HUES64 (cell line): ENCODE measurements at regions not wholly inside any gene's neighbourhood (a gene's known extent, or its start where the extent isn't known, plus 50 kb on each side); places are given as distances from the start of the nearest gene placed in this dataset.

Experiments used
- H3K27ac ChIP-seq: 2 replicates; pipeline ENCODE4 v1.7.0; 2013; ENCODE audit warnings: low read depth, low read length, inconsistent platforms
- H3K27me3 ChIP-seq: 2 replicates; pipeline ENCODE4 v1.6.1; 2013; ENCODE audit warnings: mild to moderate bottlenecking, low read length; ENCODE audit not compliant: insufficient read depth
- H3K36me3 ChIP-seq: 2 replicates; pipeline ENCODE4 v1.6.1; 2013; ENCODE audit warnings: mild to moderate bottlenecking, low read length; ENCODE audit not compliant: insufficient read depth
- H3K4me1 ChIP-seq: 2 replicates; pipeline ENCODE4 v1.6.1; 2013; ENCODE audit warnings: mild to moderate bottlenecking, low read length, moderate library complexity; ENCODE audit not compliant: insufficient read depth
- H3K4me3 ChIP-seq: 2 replicates; pipeline ENCODE4 v1.5.1; 2013; ENCODE audit warnings: mild to moderate bottlenecking, low read length, moderate library complexity
- H3K9ac ChIP-seq: 2 replicates; pipeline ENCODE4 v1.6.1; 2013; ENCODE audit warnings: mild to moderate bottlenecking, low read depth, low read length
- H3K9me3 ChIP-seq: 2 replicates; pipeline ENCODE4 v1.6.1; 2013; ENCODE audit warnings: low read depth, low read length; ENCODE audit not compliant: insufficient read depth
- WGBS: fragments of 150-250, 120-280 bp; methylation state at CpG from one replicate; pipeline ENCODE4 v1.1.7; 2013; ENCODE audit warnings: missing lambda C conversion rate; 5-methylcytosine and 5-hydroxymethylcytosine counted together

GRCh38 chr13:95498886-95499285 lies 53.6 kb upstream of the CLDN10 start:
- Histone ChIP-seq H3K27me3 (no peaks in the 10 kb centered on the region), H3K27ac (no peak overlapping the region), H3K36me3 (no peaks in the 10 kb centered on the region), H3K4me3 (no peak overlapping the region), H3K9me3 (peaks cover 9% of the 10 kb centered on the region), H3K4me1 (peaks cover 8% of the 10 kb centered on the region; the same call in 1 of the 2 replicates), H3K9ac (no peak overlapping the region)
- 95% methylated on average over 8 of the region's 8 CpGs for WGBS

GRCh38 chr13:95499811-95500712 lies 52.5 kb upstream of the CLDN10 start:
- Histone ChIP-seq H3K4me3 (no peak overlapping the region), H3K36me3 (no peaks in the 10 kb centered on the region), H3K4me1 (peaks cover 12% of the 10 kb centered on the region; the same call in 1 of the 2 replicates), H3K9me3 (peaks cover 9% of the 10 kb centered on the region), H3K27me3 (no peaks in the 10 kb centered on the region), H3K27ac (no peak overlapping the region), H3K9ac (no peak overlapping the region)
- 69% methylated on average over 6 of the region's 6 CpGs for WGBS

- H3K4me1 ChIP-seq: peaks cover 20% of the 10 kb centered on the region; the same call in 1 of the 2 replicates
- no peaks in the 10 kb centered on the region for H3K36me3 ChIP-seq
- H3K9me3 ChIP-seq: 0 out of 2 replicates have a peak, but pooled peaks cover 3% of the 10 kb centered on the region
- H3K9ac ChIP-seq: no peak overlapping the region
- no peak overlapping the region for H3K4me3 ChIP-seq
- no peaks in the 10 kb centered on the region for H3K27me3 ChIP-seq
- H3K27ac ChIP-seq: no peak overlapping the region
- 86% methylated on average over 2 of the region's 2 CpGs for WGBS
Observed at GRCh38 chr13:95502216-95502615, 50.3 kb upstream of the CLDN10 start.
